HG02852 (cell line): ENCODE measurements at regions not wholly inside any gene's neighbourhood (a gene's known extent, or its start where the extent isn't known, plus 50 kb on each side); places are given as distances from the start of the nearest gene placed in this dataset.
"Not testable (repeated sequence)": the region's sequence is repeated elsewhere in the genome, so short reads cannot be mapped to it uniquely, and the experiment has no call there.

Experiments
- ATAC-seq: cut with Tn5 transposase; IDR thresholded peaks from one replicate; pipeline ENCODE4 v1.9.1; 2021; ENCODE audit warnings: mild to moderate bottlenecking, moderate library complexity; ENCODE audit not compliant: unreplicated experiment

GRCh38 chr1:213457186-213457585 is 406.1 kb downstream of the RPS6KC1 start:
- no peak for ATAC-seq

GRCh38 chr1:213457733-213458132 is 406.7 kb downstream of the RPS6KC1 start:
- ATAC-seq = no peak

- not testable (repeated sequence) for ATAC-seq
Observed at GRCh38 chr1:213462374-213462773, 411.3 kb downstream of the RPS6KC1 start.

- ATAC-seq = no peak
Observed at GRCh38 chr1:213464786-213465460, 413.9 kb downstream of the RPS6KC1 start.

- ATAC-seq = no peak
Observed at GRCh38 chr1:213466541-213466940, 415.5 kb downstream of the RPS6KC1 start.

GRCh38 chr1:213474054-213474453 is 423.0 kb downstream of the RPS6KC1 start:
- no peak for ATAC-seq

GRCh38 chr1:213481395-213481794 is 430.4 kb downstream of the RPS6KC1 start:
- ATAC-seq = no peak

GRCh38 chr1:213484333-213484732 is 433.3 kb downstream of the RPS6KC1 start:
- ATAC-seq = no peak

GRCh38 chr1:213484758-213485157 is 433.7 kb downstream of the RPS6KC1 start:
- no peak for ATAC-seq

GRCh38 chr1:213486488-213486887 is 435.4 kb downstream of the RPS6KC1 start:
- ATAC-seq = no peak

- no peak for ATAC-seq
Observed at GRCh38 chr1:213491468-213491867, 440.4 kb downstream of the RPS6KC1 start.

- ATAC-seq = no peak
Observed at GRCh38 chr1:213492161-213493041, 441.4 kb downstream of the RPS6KC1 start.

- no peak for ATAC-seq
Observed at GRCh38 chr1:213499444-213499843, 448.4 kb downstream of the RPS6KC1 start.

GRCh38 chr1:213507472-213508223 is 456.6 kb downstream of the RPS6KC1 start:
- ATAC-seq = no peak

- ATAC-seq = no peak
Observed at GRCh38 chr1:213511173-213511572, 460.1 kb downstream of the RPS6KC1 start.

- no peak for ATAC-seq
Observed at GRCh38 chr1:213512316-213512715, 461.3 kb downstream of the RPS6KC1 start.

- ATAC-seq = no peak
Observed at GRCh38 chr1:213513006-213513405, 462.0 kb downstream of the RPS6KC1 start.

GRCh38 chr1:213514408-213515179 is 463.6 kb downstream of the RPS6KC1 start:
- not testable (repeated sequence) for ATAC-seq

GRCh38 chr1:213519098-213519497 is 468.1 kb downstream of the RPS6KC1 start:
- no peak for ATAC-seq

- ATAC-seq = no peak
Observed at GRCh38 chr1:213521206-213521605, 466.6 kb upstream of the PROX1 start.
